ENCODE measurements at regions not wholly inside any gene's neighbourhood (a gene's known extent, or its start where the extent isn't known, plus 50 kb on each side); places are given as distances from the start of the nearest gene placed in this dataset.

GRCh38 chr1:29884740-29885139 lies 648.4 kb downstream of the PTPRU start:
- no peak overlapping the region for H3K4me3 Mint-ChIP-seq
- Histone ChIP-seq H3K9ac (ENCODE audit: extremely low read depth, low read length, poor library complexity, severe bottlenecking) (no peak overlapping the region), H3K4me3 (ENCODE audit: low read length) (no peak overlapping the region), H3K27me3 (ENCODE audit: control insufficient read depth, insufficient read depth, low read length, poor library complexity, severe bottlenecking) (no peaks in the 10 kb centered on the region), H3K36me3 (ENCODE audit: control insufficient read depth, insufficient read depth, low read length) (no peaks in the 10 kb centered on the region), H3K4me1 (ENCODE audit: control insufficient read depth, insufficient read depth, low read length) (no peaks in the 10 kb centered on the region), H3K9me3 (ENCODE audit: control insufficient read depth, low read length) (no peaks in the 10 kb centered on the region), H3K27ac (ENCODE audit: low read depth, low read length) (no peak overlapping the region)
- H3K27me3 Mint-ChIP-seq (ENCODE audit: insufficient read depth) = no peaks in the 10 kb centered on the region
- H3K4me1 Mint-ChIP-seq = no peaks in the 10 kb centered on the region
- TF ChIP-seq CTCF (conservative IDR thresholded peaks at IDR 0.05) = no peak
- DNase-seq = no peak
- H3K36me3 Mint-ChIP-seq (ENCODE audit: low read depth) = no peaks in the 10 kb centered on the region
- H3K27ac Mint-ChIP-seq = no peak overlapping the region
- WGBS, 2 experiments (ENCODE audit: insufficient coverage in 1 of 2, insufficient read length in 1 of 2) = 96% methylated on average over 2 of the region's 2 CpGs; no CpG with 5 or more reads in 1 of the 2 experiments
- no peaks in the 10 kb centered on the region for H3K9me3 Mint-ChIP-seq

DNA sequence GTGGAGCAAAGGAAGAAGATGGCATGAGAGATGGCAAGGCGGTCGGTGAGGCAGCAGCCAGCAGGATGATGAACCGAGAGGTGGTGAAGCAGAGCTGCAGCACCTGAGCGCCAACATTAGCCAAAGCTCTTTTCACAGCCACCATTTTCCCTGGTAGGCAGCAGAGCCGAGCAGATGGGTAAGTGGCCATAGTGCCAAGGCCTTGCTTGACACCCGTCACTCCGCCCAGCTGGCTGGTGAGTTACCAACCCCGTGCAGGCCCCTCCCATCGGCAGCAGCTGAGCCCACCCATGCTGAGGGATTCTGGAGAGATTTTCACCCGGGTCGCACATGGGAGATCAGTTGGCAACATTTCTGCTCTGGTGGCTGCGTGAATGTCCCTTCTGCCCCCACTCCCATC lies 647.7 kb downstream of the PTPRU start:
- Mint-ChIP-seq H3K9me3 (no peaks in the 10 kb centered on the region), H3K36me3 (ENCODE audit: low read depth) (no peaks in the 10 kb centered on the region), H3K4me3 (no peak overlapping the region), H3K4me1 (no peaks in the 10 kb centered on the region), H3K27me3 (ENCODE audit: insufficient read depth) (no peaks in the 10 kb centered on the region), H3K27ac (no peak overlapping the region)
- Histone ChIP-seq H3K27me3 (ENCODE audit: control insufficient read depth, insufficient read depth, low read length, poor library complexity, severe bottlenecking) (no peaks in the 10 kb centered on the region), H3K27ac (ENCODE audit: low read depth, low read length) (no peak overlapping the region), H3K36me3 (ENCODE audit: control insufficient read depth, insufficient read depth, low read length) (no peaks in the 10 kb centered on the region), H3K4me1 (ENCODE audit: control insufficient read depth, insufficient read depth, low read length) (no peaks in the 10 kb centered on the region), H3K4me3 (ENCODE audit: low read length) (no peak overlapping the region), H3K9me3 (ENCODE audit: control insufficient read depth, low read length) (no peaks in the 10 kb centered on the region), H3K9ac (ENCODE audit: extremely low read depth, low read length, poor library complexity, severe bottlenecking) (no peak overlapping the region)
- TF ChIP-seq CTCF (conservative IDR thresholded peaks at IDR 0.05) = no peak
- no peak for DNase-seq
- WGBS, 2 experiments (ENCODE audit: insufficient coverage in 1 of 2, insufficient read length in 1 of 2) = 95 to 96% methylated on average over 11 to 12 of the region's 12 CpGs

- no peaks in the 10 kb centered on the region for H3K36me3 ChIP-seq (ENCODE audit: control insufficient read depth, insufficient read depth, low read length)
- no peaks in the 10 kb centered on the region for H3K4me1 ChIP-seq (ENCODE audit: control insufficient read depth, insufficient read depth, low read length)
- H3K27ac ChIP-seq (ENCODE audit: low read depth, low read length) = no peak overlapping the region
- Mint-ChIP-seq H3K4me1 (no peaks in the 10 kb centered on the region), H3K4me3 (no peak overlapping the region), H3K27me3 (ENCODE audit: insufficient read depth) (peaks cover under 1% of the 10 kb centered on the region), H3K36me3 (ENCODE audit: low read depth) (no peaks in the 10 kb centered on the region), H3K27ac (no peak overlapping the region), H3K9me3 (no peaks in the 10 kb centered on the region)
- no peak overlapping the region for H3K4me3 ChIP-seq (ENCODE audit: low read length)
- no peak overlapping the region for H3K9ac ChIP-seq (ENCODE audit: extremely low read depth, low read length, poor library complexity, severe bottlenecking)
- no peaks in the 10 kb centered on the region for H3K27me3 ChIP-seq (ENCODE audit: control insufficient read depth, insufficient read depth, low read length, poor library complexity, severe bottlenecking)
- DNase-seq = no peak
- 91 to 100% methylated on average over 2 to 4 of the region's 4 CpGs for WGBS, 2 experiments (ENCODE audit: insufficient coverage in 1 of 2, insufficient read length in 1 of 2)
- TF ChIP-seq CTCF (conservative IDR thresholded peaks at IDR 0.05) = no peak
- no peaks in the 10 kb centered on the region for H3K9me3 ChIP-seq (ENCODE audit: control insufficient read depth, low read length)
These were observed 647.1 kb downstream of the PTPRU start for GRCh38 chr1:29883411-29883832.

Data from endodermal cell (in vitro differentiated cells).